ENCODE measurements at regions not wholly inside any gene's neighbourhood (a gene's known extent, or its start where the extent isn't known, plus 50 kb on each side); places are given as distances from the start of the nearest gene placed in this dataset.
"Not testable (repeated sequence)": the region's sequence is repeated elsewhere in the genome, so short reads cannot be mapped to it uniquely, and the experiment has no call there.

DNA sequence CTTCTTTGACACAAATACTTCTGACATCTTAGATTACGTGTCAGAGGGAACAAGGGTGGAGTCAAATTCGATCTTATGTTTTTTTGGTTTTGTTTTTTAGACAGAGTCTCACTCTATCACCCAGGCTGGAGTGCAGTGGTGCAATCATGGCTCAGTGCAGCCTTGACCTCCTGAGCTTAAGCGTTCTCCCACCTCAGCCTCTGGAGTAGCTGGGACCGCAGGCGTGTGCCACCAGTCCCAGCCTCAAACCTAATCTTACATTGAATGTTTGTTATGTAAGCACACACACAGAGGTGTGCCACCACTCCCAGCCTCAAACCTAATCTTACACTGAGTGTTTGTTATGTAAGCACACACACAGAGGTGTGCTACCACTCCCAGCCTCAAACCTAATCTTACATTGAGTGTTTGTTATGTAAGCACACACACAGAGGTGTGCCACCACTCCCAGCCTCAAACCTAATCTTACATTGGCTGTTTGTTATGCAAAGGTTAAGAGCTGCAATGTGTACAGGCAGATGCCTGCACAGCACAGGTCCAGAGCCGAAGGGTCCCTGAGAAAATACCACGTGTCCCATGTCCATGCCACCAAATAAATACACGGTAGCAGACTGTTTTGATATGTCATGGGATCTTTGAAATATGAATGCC lies 118.0 kb downstream of the ATP6V0E2 start:
- TF ChIP-seq, protein P1, sequence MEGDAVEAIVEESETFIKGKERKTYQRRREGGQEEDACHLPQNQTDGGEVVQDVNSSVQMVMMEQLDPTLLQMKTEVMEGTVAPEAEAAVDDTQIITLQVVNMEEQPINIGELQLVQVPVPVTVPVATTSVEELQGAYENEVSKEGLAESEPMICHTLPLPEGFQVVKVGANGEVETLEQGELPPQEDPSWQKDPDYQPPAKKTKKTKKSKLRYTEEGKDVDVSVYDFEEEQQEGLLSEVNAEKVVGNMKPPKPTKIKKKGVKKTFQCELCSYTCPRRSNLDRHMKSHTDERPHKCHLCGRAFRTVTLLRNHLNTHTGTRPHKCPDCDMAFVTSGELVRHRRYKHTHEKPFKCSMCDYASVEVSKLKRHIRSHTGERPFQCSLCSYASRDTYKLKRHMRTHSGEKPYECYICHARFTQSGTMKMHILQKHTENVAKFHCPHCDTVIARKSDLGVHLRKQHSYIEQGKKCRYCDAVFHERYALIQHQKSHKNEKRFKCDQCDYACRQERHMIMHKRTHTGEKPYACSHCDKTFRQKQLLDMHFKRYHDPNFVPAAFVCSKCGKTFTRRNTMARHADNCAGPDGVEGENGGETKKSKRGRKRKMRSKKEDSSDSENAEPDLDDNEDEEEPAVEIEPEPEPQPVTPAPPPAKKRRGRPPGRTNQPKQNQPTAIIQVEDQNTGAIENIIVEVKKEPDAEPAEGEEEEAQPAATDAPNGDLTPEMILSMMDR (optimal IDR thresholded peaks at IDR 0.05 in 1 of 3, IDR thresholded peaks at IDR 0.05 in 1 of 3, conservative IDR thresholded peaks at IDR 0.05 in 1 of 3; ENCODE audit: extremely low read depth in 1 of 3, insufficient read depth in 2 of 3, low read length in 3 of 3), result not testable (repeated sequence)
- TF ChIP-seq EZH2 (IDR thresholded peaks at IDR 0.05; ENCODE audit: low read length), result not testable (repeated sequence)
